Astrocyte of the cerebellum (primary cell): ENCODE measurements at regions not wholly inside any gene's neighbourhood (a gene's known extent, or its start where the extent isn't known, plus 50 kb on each side); places are given as distances from the start of the nearest gene placed in this dataset.

Experiments used
- DNase-seq: peaks from one replicate; pipeline ENCODE4 v3.0.0-alpha.2; 2011; ENCODE audit warnings: low read depth
- H3K4me3 ChIP-seq: 2 replicates; pipeline ENCODE4 v1.5.1; 2011; ENCODE audit warnings: mild to moderate bottlenecking, low read depth, low read length, moderate library complexity
- in situ Hi-C: cut with HindIII; loops from 2 replicates; pipeline ENCODE4 v1.10.0; 2017; ENCODE audit warnings: low sequenced_read_pairs
- TF ChIP-seq, protein P1 (sequence below): IDR thresholded peaks from 2 replicates; pipeline ENCODE4 v1.5.1; 2012; ENCODE audit warnings: low read length, low read depth, moderate library complexity, mild to moderate bottlenecking; ENCODE audit errors: missing control alignments

DNA sequence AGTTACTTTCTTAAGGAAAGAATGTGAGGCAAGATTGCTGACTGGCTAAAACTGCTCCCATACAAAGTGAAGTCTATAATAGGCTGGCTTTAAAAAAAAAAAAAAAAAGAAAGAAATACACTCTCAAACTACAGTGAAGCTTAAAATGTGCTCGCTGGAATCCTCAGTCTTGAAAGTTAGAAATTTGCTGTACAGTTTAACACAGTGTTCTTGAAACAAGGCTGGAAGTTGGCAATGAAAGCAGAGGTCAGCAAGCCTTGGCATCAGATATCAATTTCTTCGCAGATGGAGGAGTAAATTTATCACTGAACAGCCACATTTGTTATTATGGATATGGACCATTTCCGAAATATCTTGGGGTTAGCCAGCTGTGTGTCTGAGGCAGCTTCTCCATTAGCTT is 392.9 kb downstream of the ZNF516 start:
- no peak overlapping the region for H3K4me3 ChIP-seq
- TF ChIP-seq, protein P1, sequence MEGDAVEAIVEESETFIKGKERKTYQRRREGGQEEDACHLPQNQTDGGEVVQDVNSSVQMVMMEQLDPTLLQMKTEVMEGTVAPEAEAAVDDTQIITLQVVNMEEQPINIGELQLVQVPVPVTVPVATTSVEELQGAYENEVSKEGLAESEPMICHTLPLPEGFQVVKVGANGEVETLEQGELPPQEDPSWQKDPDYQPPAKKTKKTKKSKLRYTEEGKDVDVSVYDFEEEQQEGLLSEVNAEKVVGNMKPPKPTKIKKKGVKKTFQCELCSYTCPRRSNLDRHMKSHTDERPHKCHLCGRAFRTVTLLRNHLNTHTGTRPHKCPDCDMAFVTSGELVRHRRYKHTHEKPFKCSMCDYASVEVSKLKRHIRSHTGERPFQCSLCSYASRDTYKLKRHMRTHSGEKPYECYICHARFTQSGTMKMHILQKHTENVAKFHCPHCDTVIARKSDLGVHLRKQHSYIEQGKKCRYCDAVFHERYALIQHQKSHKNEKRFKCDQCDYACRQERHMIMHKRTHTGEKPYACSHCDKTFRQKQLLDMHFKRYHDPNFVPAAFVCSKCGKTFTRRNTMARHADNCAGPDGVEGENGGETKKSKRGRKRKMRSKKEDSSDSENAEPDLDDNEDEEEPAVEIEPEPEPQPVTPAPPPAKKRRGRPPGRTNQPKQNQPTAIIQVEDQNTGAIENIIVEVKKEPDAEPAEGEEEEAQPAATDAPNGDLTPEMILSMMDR: no peak
- in situ Hi-C loops: no loop called here
- no peak for DNase-seq

DNA sequence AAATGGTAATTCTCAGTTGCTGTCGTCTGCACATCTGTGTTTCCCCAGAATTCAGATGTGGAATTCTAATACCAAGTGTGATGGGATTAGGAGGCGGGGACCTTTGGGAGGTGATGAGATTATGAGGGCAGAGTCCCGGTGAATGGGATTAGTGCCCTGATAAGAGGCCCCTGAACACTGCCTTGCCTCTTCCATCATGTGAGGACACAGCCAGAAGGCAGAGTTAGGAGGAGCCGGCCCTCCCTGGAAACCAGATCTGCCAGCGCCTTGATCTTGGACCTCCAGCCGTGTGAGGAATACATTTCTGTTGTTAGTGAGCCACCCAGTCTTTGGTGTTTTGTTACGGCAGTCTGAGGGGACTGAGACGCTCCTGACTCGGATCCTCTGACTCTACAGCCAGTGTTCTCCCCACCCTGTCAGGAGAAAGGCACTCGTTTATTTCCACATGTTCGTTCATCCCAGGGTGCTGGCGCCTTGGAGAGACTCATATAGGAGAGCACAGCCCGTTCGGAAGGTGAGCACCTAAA is 395.0 kb downstream of the ZNF516 start:
- H3K4me3 ChIP-seq: no peak overlapping the region
- TF ChIP-seq, protein P1: no peak
- DNase-seq: no peak
- in situ Hi-C loops: no loop called here

DNA sequence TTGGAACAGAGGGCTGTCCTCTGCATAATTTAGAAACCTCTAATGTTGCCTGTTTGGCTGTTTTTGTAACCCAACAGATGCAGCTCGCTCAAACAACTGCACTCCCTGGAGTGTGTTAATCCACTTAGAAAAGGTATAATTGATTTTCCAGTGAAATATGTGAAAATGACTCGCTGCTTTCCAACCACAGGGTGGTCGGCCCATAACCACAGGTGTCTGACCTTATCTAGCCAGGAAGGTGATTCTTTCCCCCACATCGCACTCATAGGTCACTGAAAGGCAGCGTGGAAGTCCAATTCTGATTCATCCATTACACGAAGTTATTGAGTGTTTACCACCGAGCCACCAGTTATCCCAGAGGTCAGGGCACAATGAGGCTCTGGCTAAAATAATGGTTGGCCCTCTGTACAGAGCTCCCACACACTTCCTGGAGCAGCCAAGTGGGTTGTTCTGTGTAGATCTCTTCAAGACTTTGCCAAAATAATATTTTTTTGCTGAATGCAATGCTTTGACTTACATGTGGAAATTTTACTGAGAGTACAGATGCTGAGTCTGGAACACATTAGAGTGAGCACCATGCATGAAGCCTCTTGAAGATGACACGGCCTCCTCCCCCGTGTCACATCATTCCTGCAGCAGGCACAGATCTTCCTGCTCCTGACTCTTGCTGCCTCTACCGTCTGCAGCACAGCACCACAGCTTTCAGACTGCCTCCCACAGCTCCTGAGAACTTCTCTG is 396.2 kb downstream of the ZNF516 start:
- no peak overlapping the region for H3K4me3 ChIP-seq
- DNase-seq: no peak
- TF ChIP-seq, protein P1: no peak
- in situ Hi-C loops: no loop called here

DNA sequence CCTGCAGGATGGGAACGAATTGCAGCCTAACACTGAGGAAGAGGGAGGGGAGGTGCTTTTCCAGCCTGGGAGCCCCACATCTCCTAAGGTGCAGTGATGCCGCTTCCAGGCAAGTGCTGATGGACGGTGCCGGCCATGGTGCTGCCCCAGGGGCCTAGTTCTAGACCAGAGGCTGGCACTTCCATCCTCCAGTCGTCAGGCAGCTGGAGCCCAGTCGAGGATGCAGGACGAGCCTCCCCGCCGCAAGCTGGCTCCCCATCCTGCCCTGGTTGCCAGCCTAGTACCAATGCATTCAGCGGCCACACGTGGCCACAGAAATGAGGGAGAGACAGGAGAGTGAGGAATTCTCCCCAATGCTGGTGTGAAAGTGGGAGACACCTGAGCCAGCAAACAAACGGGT is 413.5 kb downstream of the ZNF516 start:
- in situ Hi-C loops: no loop called here

DNA sequence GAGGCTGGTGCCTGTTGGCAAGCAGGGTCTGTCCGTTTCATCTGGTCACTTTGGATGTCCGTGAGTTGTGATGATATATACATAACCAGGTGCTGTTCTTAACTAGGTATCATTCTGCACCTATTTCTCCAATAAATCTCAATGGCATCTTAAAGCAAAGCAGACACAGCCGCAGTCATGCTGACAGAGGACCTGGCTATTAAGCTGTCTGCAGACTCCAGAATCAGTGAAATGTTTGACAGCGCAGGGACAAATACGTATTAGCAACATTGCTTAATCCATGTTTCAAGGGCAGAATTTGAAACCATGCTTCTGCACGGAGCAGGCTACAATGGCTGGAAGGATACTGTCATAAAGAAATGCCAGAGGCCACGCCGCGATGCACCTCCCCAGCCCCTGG is 414.6 kb downstream of the ZNF516 start:
- in situ Hi-C loops: no loop called here
- DNase-seq: no peak
- H3K4me3 ChIP-seq: no peak overlapping the region
- TF ChIP-seq, protein P1: no peak

More for the DNA sequence above, 413.5 kb downstream of the ZNF516 start:
- TF ChIP-seq, protein P1: no peak
- no peak overlapping the region for H3K4me3 ChIP-seq
- no peak for DNase-seq

DNA sequence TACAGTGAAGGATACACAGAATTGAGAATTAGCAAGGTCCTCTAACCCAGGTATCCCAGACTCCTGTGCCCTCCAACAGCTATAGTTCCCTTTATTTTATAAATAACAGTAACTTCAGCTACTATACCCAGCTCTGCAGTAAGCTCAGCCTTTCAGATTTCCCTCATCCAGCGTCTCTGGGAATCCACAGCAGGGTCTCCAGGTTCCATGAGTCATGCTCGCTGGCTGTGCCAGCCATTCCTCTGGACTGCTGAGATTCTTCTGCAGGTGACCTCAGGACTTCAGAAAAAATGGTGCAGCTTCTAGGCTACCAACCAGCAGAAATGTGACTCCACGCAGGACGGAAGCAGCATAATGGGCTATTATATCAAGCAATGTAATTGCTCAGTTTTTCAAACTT is 419.3 kb downstream of the ZNF516 start:
- TF ChIP-seq, protein P1: no peak
- H3K4me3 ChIP-seq: no peak overlapping the region
- in situ Hi-C loops: no loop called here
- DNase-seq: no peak
